NCI-H2227 (cell line): ENCODE measurements at regions not wholly inside any gene's neighbourhood (a gene's known extent, or its start where the extent isn't known, plus 50 kb on each side); places are given as distances from the start of the nearest gene placed in this dataset.

Experiments used
- DNase-seq: peaks from one replicate; lab custom pipeline; 2025; ENCODE audit not compliant: unreplicated experiment; lab: John Stamatoyannopoulos, UW

- no peak for DNase-seq
These were observed 150.5 kb upstream of the TWIST2 start for GRCh38 chr2:238697193-238698071.

- DNase-seq, result no peak
These were observed 149.9 kb upstream of the TWIST2 start for GRCh38 chr2:238698072-238698352.

- no peak for DNase-seq
These were observed 149.2 kb upstream of the TWIST2 start for GRCh38 chr2:238698451-238699306.

DNA sequence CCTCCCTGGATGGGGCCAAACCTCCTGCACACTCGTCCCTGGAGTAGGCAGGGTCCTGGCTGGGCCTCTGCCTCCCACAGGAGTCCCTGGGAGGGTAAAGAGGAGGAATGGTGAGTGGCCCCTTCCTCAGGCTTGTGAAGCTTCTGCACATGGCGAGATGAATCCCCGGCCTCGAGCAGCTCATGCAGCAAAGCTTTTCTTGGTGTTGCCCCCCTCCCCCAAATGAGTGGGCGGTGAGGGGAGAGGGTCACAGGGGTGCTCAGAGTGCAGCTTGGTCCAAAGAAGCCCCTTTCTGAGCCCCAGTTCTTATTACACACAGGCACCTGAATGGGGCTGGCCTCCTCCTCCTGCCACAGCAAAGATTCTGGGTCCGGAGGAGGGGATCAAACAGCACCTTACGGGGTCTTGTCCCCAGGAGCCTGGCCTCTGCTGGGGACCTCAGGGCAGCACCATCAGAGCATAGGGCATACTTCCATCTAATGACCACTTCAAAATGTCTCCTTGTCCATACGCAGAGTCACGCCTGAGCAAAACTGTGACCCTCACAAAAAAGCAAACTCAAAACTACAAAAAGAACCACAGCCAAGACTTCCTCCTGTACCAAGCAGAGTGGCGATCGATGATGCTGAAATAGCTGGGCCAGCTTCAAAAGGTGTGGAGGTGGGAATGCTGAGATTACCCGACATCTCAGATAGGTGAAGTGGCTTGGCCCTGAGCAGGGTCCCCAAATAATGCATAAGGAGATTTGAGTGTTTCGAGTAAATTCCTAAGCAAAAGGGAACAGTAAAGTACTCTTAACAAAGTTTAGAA lies 148.4 kb upstream of the TWIST2 start:
- DNase-seq, result no peak

DNA sequence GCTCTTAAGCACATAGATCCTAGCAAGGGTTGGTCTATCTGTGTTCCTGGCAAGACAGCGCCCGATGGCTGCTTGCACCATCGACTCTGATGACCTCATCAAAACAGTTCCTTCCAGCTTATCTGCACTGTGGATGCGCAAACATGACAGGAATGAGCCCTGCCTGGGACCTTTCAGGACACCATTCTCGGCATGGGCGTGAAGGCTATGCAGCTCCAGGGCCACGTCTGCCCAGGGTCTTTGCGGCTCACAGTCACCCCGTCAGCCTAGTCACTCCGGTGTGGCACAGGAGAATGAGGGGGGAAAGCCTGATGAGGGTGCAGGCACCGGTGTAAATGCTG lies 147.8 kb upstream of the TWIST2 start:
- no peak for DNase-seq

DNA sequence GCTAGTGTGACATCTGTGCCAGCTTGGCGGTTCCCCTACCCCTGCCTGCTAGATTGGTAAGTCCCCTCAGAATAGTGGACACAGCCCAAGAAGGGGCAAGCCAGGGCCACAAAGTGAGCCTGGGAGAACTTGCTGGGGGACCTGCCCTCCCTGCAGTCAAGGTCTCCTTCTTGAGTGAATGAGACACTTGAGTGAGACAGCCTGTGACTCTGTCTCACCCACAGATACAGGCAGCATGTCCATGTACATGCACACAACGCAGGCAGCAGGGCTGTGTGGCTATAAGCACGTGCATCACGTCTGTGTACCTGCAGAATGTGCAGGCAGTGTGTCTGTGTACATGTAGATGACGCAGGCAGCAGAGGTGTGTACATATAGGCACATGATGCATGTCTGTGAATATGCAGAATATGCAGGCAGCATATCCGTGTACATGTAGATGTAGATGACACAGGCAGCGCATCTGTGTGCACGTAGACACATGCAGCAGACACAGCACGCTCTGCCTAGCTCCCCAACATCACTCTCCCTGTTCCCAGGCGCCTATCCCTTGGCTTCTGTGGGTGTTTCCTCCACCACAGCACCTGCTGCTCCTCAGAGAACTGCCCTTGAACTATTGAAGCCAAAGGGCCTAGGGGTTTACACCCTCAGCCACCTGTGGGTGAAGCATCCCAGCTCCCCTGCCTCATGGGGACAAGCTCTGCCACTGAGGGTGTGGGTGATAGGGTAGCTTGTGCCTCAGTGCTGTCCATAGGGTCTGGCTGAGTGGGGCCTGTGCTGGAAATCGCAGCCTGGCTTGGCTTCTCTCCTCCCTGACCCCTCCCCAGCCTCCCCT lies 147.2 kb upstream of the TWIST2 start:
- no peak for DNase-seq

DNA sequence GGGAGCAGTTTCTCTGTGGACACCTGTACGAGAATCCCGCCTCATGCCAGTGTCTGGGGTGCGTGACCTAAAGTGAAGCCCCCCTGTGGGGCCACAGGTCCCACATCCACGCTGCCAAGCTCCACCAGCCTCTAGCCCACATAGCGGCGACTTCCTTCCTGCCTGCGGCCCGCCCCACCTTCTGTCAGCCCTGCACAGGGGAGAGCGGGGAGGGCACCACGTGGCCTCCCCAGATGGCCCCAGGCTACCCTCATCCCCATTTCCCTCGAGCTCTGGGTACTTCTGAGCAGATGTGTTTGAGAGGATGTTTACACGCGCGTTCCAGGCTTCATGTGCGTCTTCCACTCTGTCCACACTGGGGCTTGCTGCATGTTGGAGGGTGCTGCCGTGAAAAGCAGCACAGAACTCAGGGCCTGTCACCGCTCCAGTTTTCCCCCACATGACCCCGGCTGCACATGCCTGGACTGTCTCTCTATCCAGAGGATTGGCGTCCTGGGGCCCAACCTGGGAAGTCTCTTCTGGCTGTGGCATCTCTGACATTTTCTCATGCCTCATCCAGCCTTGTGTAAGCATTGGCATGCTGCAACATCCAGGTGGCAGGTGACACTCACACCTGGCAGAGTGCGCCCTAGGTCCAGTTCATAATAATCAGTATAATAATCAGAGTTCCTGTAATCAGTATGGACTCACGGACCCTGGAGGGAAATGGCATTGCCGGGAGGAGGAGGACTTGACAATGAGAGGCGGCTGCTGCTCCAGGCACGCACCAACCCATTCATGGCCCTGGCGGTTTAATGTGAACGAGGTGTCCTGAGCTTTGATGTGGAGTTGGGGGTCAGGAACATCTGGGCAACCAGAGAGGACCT lies 146.3 kb upstream of the TWIST2 start:
- no peak for DNase-seq

DNA sequence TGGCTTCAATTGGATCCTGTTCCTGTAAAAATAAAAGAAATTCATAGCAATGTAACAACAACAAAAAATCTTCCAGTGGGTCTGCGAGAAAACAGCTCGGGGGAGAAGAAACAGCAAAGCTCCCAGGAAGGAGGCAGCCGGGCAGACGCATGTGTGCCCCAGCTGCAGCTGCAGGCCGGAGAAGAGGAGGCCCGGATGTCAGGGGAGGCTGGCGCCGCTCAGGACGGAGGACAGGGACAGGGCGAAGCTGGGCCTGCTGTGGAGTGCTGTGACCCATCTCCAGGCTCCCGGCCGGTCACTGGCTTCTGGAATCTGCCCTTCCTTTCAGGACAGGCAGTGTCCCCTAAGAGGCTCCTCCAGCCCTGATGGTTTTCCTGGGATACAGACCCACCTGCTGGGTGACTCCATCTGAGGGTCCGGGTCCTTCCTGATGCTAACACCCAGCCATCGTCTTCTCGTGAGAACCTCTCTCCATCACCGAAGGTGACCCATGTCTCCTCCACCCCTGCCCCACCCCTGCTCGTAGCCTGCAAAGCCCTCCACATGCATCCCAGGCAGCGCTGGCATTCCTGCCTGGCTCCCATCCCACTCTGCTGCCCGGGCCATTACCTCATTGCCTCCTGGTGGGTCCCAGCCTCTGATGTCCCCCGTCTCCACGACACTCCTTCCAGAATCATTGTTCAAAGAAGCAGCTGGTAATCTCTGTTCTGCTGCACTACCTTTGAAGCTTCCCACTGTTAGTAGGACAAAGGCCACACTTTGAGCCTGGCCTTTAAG lies 145.4 kb upstream of the TWIST2 start:
- no peak for DNase-seq

GRCh38 chr2:238703053-238703415 lies 144.9 kb upstream of the TWIST2 start:
- DNase-seq, result no peak

GRCh38 chr2:238703436-238703835 lies 144.4 kb upstream of the TWIST2 start:
- DNase-seq, result no peak

DNA sequence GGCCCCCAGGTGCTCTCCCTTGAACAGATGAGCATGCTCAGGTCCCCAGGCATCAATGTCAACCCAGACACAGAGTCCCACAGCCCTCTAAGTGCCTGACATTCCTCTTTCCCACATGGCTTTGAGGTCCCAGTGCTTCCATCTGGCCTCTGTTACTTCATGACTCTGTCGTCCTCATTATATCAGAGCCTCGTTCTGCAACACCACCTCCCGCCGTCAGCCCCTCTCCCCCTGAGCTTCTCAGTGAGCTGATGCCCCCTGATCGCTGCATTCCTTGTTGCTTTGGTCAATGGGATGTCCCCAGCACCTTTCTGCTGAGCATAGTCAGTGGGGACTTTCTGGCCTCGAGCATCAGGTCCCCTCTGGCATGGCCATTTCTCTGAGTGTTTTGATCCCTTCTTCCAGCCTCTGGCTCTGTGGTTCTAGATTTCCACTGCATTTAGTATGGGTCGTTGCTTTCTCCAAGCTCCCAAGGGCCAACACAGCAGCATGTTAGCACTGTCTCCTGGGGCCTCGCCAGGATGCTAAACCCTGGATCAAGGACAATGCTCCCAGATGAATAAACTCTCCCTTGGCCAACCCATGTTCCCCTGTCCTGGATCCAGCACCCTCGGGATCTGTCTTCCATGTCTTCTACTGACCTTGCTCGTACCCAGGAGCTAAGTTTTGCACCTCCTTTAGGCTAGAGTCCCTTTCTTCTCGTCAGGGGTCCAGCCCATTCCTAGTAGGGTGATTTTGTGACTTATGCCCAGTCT lies 143.2 kb upstream of the TWIST2 start:
- DNase-seq, result no peak

DNA sequence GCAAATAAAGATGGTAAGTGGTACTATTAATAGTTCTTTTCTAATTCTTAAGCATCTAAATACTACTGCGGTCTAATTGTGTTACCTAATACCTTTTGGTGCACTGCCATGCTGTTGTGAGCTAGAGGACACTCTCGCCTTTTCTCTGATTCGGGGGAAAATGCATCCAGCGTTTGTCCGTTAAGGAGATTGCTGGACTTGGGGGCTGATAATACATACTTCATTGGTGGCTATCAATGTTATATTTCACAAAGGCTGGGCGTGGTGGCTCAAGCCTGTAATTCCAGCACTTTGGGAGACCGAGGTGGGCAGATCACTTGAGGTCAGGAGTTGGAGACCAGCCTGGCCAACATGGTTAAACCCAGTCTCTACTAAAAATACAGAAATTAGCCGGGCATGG lies 141.7 kb upstream of the TWIST2 start:
- no peak for DNase-seq

DNA sequence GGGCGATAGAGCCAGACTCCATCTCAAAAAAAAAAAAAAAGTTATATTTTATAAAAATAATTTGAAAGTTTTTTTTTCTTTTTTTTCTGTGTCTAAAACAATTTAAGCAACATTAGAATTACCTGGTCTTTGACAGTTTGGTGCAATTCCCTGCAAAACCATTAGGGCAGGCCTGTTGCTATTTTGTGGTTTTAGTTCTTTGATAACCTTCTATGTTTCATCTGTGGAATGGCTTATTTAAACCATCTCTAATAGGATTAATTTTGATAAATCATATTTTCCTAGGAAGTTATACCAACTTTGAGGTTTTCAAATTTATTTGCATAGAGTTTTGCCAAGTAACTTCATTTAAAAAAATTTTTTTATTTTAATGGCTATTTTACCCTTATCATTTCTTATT lies 141.2 kb upstream of the TWIST2 start:
- DNase-seq, result no peak

DNA sequence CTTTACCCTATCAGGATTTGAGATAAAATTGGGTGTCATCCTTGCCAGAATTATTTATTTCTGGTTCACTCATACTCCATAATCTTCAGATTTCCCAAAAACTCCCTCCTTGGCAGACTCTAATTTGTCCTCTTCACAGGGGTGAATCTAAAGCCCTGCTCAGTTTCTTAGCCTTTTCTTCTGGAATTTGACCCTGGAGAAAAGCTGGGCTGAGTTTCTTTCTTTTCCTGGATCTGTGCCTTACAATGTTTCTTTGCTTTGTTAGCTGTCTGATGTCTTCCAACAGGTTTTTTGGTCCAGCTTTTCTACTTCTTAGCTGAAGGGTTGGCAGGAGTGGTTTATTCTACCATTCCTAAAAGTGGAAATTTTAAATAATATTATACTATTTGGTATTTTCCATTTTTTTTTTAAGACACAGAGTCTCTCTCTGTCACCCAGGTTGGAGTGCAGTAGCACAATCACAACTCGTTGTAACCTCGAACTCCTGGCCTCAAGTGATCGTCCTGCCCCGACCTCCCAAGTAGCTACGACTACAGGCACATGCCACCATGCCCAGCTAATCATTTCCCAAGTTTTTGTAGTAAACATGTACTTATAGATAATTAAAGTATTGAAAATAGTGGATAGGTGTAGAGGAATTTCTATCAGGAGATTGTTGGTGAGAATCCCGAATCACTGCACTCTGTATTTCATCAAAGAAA lies 138.4 kb upstream of the TWIST2 start:
- no peak for DNase-seq

- DNase-seq, result no peak
These were observed 137.7 kb upstream of the TWIST2 start for GRCh38 chr2:238710032-238710735.

DNA sequence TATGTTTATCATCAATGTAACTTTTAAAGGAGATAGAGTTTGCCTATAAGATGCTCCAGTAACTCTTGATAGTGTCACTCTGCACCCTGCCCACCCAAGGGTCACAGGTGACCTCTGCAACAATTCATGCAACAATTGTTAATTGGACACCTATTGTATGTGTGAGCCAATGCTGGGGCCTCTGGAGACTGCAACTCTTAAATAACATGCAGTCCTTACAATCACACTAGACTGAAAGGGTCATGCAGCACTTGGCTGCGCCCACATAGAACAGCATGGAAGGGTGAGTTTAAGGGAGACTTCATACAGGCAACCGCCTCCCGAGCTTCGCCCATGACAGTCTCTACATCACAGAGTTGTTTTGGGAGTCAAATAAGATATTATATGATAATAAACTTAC lies 137.1 kb upstream of the TWIST2 start:
- no peak for DNase-seq

DNA sequence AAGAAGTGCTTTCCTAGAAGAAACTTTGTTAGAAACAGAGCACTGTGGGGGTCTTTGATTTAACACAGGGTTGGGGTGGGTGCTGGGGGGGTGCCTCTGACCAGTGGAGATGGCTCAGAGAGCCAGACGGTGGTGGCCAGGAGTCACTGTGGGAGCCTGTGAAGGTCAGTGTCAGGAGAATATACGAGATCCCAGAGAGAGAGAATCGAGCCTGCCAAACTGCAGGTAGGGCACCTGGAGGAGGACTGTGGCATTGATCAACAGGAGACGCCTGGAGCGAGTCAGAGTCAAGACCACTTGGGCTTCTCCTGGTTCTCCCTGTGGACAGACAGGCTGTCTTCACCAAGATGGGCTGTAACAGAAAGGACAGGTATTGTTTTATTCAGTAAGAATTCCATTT lies 136.5 kb upstream of the TWIST2 start:
- DNase-seq, result no peak
